Glomerular visceral epithelial cell (primary cell): ENCODE measurements at regions not wholly inside any gene's neighbourhood (a gene's known extent, or its start where the extent isn't known, plus 50 kb on each side); places are given as distances from the start of the nearest gene placed in this dataset.
"Not testable (repeated sequence)": the region's sequence is repeated elsewhere in the genome, so short reads cannot be mapped to it uniquely, and the experiment has no call there.

Experiments used
- DNase-seq: peaks from one replicate; pipeline ENCODE4 v3.0.0-alpha.2; 2016; ENCODE audit errors: extremely low spot score

GRCh38 chr2:91521944-91522343, 2830.5 kb downstream of the RPIA start:
- not testable (repeated sequence) for DNase-seq

DNA sequence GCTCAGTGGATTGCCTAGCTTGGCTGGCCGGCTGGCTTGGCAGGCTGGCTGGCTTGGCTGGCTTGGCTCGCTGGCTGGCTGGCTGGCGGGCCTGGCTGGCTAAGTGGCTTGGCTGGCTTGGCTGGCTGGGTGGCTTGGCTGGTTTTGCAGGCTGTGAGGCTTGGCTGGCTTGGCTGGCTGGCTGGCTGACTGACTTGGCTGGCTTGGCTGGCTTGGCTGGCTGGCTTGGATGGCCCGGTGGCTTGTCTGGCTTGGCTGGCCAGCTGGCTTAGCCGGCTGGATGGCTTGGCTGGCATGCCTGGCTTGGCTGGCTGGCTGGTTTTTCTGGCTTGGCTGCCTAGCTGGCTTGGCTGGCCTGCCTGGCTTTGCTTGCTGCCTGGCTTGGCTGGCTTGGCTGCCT, 2831.4 kb downstream of the RPIA start:
- DNase-seq: not testable (repeated sequence)

GRCh38 chr2:91523751-91524150, 2832.3 kb downstream of the RPIA start:
- DNase-seq: not testable (repeated sequence)

GRCh38 chr2:91525587-91525986, 2834.1 kb downstream of the RPIA start:
- DNase-seq: not testable (repeated sequence)

DNA sequence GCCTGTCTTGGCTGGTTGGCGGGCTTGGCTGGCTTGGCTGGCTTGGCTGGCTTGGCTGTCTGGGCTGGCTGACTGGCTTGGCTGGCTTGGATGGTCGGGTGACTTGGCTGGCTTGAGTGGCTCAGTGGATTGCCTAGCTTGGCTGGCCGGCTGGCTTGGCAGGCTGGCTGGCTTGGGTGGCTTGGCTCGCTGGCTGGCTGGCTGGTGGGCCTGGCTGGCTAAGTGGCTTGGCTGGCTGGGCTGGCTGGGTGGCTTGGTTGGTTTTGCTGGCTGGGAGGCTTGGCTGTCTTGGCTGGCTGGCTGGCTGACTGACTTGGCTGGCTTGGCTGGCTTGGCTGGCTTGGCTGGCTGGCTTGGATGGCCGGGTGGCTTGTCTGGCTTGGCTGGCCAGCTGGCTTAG, 2834.6 kb downstream of the RPIA start:
- not testable (repeated sequence) for DNase-seq

- not testable (repeated sequence) for DNase-seq
Observed at GRCh38 chr2:91527056-91527455, 2835.6 kb downstream of the RPIA start.

DNA sequence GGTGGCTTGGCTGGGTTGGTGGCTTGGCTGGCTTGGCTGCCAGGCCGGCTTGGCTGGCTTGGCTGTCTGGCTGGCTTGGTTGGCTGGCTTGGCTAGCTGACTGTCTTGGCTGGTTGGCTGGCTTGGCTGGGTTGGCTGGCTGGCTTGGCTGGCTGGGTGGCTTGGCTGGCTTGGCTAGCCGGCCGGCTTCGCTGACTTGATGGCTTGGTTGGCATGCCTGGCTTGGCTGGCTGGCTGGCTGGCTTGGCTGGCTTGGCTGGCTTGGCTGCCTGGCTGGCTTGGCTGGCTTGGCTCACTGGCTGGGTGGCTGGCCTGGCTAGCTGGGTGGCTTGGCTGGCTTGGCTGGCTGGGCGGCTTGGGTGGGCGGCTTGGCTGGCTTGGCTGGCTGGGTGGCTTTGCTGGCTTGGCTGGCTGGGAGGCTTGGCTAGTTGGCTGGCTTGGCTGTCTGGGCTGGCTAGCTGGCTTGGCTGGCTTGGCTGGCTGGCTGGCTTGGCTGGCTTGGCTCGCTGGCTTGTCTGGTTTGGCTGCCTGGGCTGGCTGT, 2836.1 kb downstream of the RPIA start:
- DNase-seq: not testable (repeated sequence)

DNA sequence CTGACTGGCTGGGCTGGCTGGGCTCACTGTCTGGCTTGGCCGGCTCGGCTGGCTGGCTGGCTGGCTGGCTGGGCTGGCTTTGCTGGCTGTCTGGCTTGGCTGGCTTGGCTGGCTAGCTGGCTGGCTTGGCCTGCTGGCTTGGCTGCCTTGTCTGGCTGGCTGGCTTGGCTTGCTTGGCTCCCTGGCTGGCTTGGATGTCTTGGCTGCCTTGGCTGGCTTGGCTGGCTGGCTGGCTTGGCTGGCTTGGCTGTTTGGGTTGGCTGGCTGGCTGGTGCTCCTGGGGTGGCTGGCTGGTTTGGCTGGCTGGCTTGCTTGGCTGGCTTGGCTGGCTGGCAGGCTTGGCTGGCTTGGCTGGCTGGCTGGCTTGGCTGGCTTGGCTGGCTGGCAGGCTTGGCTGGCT, 2836.9 kb downstream of the RPIA start:
- DNase-seq: not testable (repeated sequence)

- DNase-seq: not testable (repeated sequence)
Observed at GRCh38 chr2:91536109-91536508, 2844.6 kb downstream of the RPIA start.

DNA sequence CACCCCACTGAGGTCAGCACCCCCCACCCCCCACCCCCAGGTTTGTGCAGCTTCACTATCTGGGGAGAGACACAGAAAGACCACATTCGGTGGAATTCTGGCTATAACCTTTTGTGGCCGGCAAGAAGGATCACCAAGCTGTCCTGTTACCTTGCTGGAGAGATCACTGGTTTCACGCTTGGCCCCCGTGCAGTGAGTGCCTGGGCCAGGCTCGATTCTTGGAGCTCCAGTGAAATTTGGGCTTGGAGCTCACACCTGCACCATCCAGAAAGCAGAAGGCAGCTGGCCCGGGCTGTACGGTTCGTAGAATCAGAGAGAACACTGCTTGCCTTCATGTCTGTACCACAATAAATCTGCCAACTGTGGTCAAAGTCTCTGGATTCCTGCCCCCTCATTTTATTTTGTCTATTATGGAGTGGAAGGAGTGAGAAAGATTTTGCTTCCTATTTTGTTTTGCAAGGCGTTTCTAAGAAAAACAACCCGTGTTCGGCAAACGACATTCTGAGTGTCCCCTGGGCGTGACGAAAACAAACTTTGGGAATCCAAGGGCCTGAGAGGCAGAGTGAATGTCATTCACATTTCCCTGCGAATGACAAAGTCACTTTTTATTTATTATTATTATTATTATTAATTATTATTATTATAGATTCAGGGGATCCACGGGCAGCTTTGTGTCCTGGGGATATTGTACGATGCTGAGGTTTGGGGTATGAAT, 2845.2 kb downstream of the RPIA start:
- DNase-seq: not testable (repeated sequence)

GRCh38 chr2:91549316-91549715, 2857.8 kb downstream of the RPIA start:
- DNase-seq: not testable (repeated sequence)

- not testable (repeated sequence) for DNase-seq
Observed at GRCh38 chr2:91558234-91558633, 2866.8 kb downstream of the RPIA start.

GRCh38 chr2:91559269-91559668, 2867.8 kb downstream of the RPIA start:
- not testable (repeated sequence) for DNase-seq

DNA sequence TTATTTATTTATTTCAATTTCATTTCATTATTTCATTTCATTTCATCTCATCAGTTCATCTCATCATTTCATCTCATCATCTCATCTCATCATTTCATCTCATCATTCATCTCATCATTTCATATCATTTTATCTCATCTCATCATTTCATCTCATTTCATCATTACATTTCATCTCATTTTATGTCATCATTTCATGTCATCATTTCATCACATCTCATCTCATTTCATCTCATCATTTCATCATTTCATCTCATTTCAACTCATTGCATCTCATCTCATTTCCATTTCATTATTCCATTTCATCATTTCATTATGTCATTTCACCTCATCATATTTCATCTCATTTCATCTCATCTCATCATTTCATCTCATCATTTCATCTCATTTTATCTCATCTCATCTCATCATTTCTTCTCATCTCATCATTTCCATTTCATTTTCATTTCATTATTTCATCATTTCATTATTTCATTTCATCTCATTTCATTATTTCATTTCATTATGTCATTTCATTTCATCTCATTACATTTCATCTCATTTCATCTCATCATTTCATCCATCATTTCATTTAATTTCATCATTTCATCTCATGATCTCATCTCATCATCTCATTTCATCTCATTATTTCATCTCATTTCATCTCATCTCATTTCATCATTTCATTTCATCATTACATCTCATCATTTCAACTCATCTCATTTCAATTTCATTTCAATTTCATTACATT, 2868.6 kb downstream of the RPIA start:
- DNase-seq: not testable (repeated sequence)

- not testable (repeated sequence) for DNase-seq
Observed at GRCh38 chr2:91562184-91562583, 2870.7 kb downstream of the RPIA start.

- DNase-seq: not testable (repeated sequence)
Observed at GRCh38 chr2:91564700-91565099, 2873.2 kb downstream of the RPIA start.

DNA sequence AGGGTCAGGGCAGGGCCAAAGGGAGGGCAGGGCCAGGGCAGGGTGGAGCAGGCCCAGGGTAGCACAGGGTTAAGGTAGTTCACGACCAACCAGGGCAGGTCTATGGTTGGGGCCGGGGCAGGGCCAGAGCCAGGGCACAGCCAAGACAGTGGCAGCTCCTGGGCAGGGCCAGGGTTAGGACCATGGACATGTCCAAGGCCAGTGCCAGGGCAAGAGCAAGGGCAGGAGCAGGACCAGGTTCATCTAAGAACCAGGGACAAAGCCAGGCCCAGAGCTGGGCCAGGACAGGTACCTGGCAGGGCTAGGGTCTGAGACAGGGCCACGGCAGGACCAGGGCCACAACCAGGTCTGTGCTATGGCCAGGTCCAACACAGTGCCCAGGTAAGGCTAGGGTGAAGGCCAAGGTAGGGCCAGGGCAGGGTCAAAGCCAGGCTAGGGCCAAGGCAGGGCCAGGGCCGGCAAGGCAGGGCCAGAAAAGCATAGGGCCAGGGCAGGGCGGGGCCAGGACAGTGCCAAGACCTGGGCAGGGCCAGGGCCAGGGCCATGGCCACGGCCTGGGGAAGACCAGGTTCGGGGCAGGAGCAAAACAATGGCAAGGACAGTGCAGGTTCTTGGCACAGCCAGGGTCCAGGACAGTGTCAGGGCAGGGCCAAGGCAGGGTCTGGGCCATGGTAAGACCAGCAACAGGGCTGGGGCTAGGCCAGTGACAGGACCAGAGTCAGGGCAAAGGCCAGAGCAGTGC, 2874.4 kb downstream of the RPIA start:
- DNase-seq: not testable (repeated sequence)

GRCh38 chr2:91566611-91567010, 2875.1 kb downstream of the RPIA start:
- DNase-seq: not testable (repeated sequence)

- DNase-seq: not testable (repeated sequence)
Observed at GRCh38 chr2:91567546-91568335, 2876.3 kb downstream of the RPIA start.

DNA sequence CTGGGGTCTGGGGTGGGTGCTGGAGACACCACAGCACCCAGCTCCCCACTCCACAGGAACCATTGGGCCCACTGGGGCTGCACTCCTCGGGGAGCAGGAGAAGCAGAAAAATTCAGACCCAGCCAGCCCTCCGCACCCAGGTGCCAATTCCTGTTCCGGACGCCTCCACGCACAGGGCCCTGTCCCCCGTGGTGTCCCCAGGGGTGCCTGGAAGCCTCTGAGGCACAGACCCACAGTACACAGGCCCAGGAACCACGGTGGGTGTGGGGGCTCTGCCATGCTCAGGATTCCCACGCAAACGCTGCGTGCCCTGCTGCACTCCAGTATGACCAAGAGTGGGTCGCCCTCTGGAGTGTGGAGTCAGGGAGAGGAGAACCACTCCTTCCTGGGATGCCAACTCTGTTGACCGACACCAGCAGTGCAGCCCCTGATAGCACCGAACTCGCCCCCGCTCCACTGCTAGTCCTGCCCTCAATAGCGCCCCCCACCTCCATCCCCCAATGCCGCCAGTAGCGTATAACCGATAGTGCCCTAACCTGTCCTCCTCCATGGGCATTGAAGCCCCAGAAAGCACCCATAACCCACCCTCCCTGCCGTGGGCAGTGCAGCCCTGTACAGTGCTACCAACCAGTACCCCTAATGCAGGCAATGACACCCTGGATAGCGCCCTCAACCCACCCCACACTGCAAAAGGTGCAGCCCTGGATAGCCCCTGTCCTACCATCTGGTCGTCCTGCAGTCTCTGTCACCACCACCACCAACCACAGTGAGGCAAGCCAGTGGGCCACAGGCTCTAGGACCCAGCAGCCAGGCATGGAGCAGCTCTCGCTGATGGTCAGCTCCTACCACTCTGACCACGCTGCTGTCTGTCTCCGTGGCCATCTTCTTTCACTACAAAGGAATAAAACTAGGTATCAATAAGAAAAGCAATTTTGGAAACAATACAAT, 2877.2 kb downstream of the RPIA start:
- DNase-seq: not testable (repeated sequence)
